Trophoblast cell (in vitro differentiated cells and primary cell): ENCODE measurements at regions not wholly inside any gene's neighbourhood (a gene's known extent, or its start where the extent isn't known, plus 50 kb on each side); places are given as distances from the start of the nearest gene placed in this dataset.

ENCODE experiments used
- DNase-seq, 2 donors: peaks; one replicate each; pipeline ENCODE4 v3.0.0-alpha.2; 2016
- H2AFZ ChIP-seq: 2 replicates; pipeline ENCODE4 v1.6.1; 2013; ENCODE audit warnings: low read length, moderate library complexity, mild to moderate bottlenecking; ENCODE audit not compliant: insufficient read depth, poor library complexity
- H2AK5ac ChIP-seq: 2 replicates; pipeline ENCODE4 v1.6.1; 2013; ENCODE audit warnings: mild to moderate bottlenecking, low read length
- H2BK120ac ChIP-seq: 2 replicates; pipeline ENCODE4 v1.6.1; 2013; ENCODE audit warnings: low read length, mild to moderate bottlenecking, moderate library complexity; ENCODE audit not compliant: insufficient read depth, poor library complexity
- H2BK12ac ChIP-seq: 2 replicates; pipeline ENCODE4 v1.6.1; 2013; ENCODE audit warnings: mild to moderate bottlenecking, low read length, moderate library complexity
- H2BK5ac ChIP-seq: 2 replicates; pipeline ENCODE4 v1.6.1; 2013; ENCODE audit warnings: low read length, low read depth, moderate library complexity, mild to moderate bottlenecking; ENCODE audit not compliant: poor library complexity
- H3K14ac ChIP-seq: 2 replicates; pipeline ENCODE4 v1.6.1; 2013; ENCODE audit warnings: mild to moderate bottlenecking, low read length
- H3K18ac ChIP-seq: 2 replicates; pipeline ENCODE4 v1.6.1; 2013; ENCODE audit warnings: mild to moderate bottlenecking, low read length
- H3K23ac ChIP-seq: 2 replicates; pipeline ENCODE4 v1.6.1; 2013; ENCODE audit warnings: low read length
- H3K27ac ChIP-seq: 2 replicates; pipeline ENCODE4 v1.5.1; 2013; ENCODE audit warnings: low read depth, mild to moderate bottlenecking, inconsistent platforms, low read length, moderate library complexity
- H3K27me3 ChIP-seq: 2 replicates; pipeline ENCODE4 v1.6.1; 2013; ENCODE audit warnings: inconsistent platforms, mild to moderate bottlenecking, low read length, moderate library complexity; ENCODE audit not compliant: insufficient read depth
- H3K36me3 ChIP-seq, 2 experiments: 1 replicate in 1 of 2; 2 replicates in 1 of 2; pipeline ENCODE4 v1.6.1; 2013; ENCODE audit warnings: low read length in 2 of 2, mild to moderate bottlenecking in 2 of 2, moderate library complexity in 1 of 2; ENCODE audit not compliant: insufficient read depth in 2 of 2, control insufficient read depth in 1 of 2
- H3K4ac ChIP-seq: 2 replicates; pipeline ENCODE4 v1.6.1; 2013; ENCODE audit warnings: low read depth, mild to moderate bottlenecking, low read length, moderate library complexity
- H3K4me1 ChIP-seq, 2 experiments: 1 replicate in 1 of 2; 2 replicates in 1 of 2; pipeline ENCODE4 v1.6.1; 2013; ENCODE audit warnings: low read length in 2 of 2, mild to moderate bottlenecking in 2 of 2, moderate library complexity in 1 of 2; ENCODE audit not compliant: insufficient read depth in 2 of 2, control insufficient read depth in 1 of 2
- H3K4me2 ChIP-seq: 2 replicates; pipeline ENCODE4 v1.6.1; 2013; ENCODE audit warnings: inconsistent platforms, mild to moderate bottlenecking, low read length, moderate library complexity
- H3K4me3 ChIP-seq: 2 replicates; pipeline ENCODE4 v1.5.1; 2013; ENCODE audit warnings: mild to moderate bottlenecking, low read depth, low read length, inconsistent platforms
- H3K79me1 ChIP-seq: one replicate; pipeline ENCODE4 v1.6.1; 2013; ENCODE audit warnings: low read length
- H3K79me2 ChIP-seq: 2 replicates; pipeline ENCODE4 v1.6.1; 2013; ENCODE audit warnings: low read length, mild to moderate bottlenecking; ENCODE audit not compliant: control insufficient read depth, insufficient read depth, poor library complexity
- H3K9ac ChIP-seq: 2 replicates; pipeline ENCODE4 v1.6.1; 2013; ENCODE audit warnings: mild to moderate bottlenecking, low read length
- H3K9me3 ChIP-seq: 2 replicates; pipeline ENCODE4 v1.6.1; 2013; ENCODE audit warnings: low read depth, mild to moderate bottlenecking, control low read depth, inconsistent platforms, low read length; ENCODE audit not compliant: insufficient read depth
- H4K12ac ChIP-seq: 2 replicates; pipeline ENCODE4 v1.6.1; 2013; ENCODE audit warnings: low read depth, mild to moderate bottlenecking, low read length, moderate library complexity
- H4K8ac ChIP-seq: 2 replicates; pipeline ENCODE4 v1.6.1; 2013; ENCODE audit warnings: low read depth, mild to moderate bottlenecking, low read length, moderate library complexity
- H4K91ac ChIP-seq: one replicate; pipeline ENCODE4 v1.6.1; 2013; ENCODE audit warnings: low read depth, mild to moderate bottlenecking, low read length, moderate library complexity
- WGBS: extraction: QIAGEN DNeasy Blood & Tissue Kit; methylation state at CpG from one replicate; pipeline ENCODE4 v1.1.7; 2013; ENCODE audit warnings: missing lambda C conversion rate; ENCODE audit not compliant: insufficient read length, insufficient coverage; ENCODE audit errors: extremely low coverage; 5-methylcytosine and 5-hydroxymethylcytosine counted together

DNA sequence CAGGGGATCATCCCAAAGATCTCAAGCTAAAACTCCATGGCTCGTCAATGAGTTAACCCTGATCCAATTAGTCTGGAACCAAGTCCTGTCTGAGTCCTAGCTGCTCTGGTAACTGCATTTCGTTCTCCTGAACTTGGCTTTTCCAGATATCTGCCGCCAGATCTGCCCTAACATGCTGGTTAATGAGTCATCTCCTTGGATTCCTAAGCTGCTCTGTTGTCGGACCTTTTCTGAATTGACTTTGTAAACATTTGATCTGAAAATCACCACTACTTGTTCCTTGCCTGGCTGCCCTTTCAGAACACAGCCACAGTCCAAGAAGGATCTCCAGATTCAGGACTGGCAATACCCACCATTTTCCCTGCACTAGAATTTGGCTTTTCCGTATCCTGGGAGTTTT, 473.0 kb downstream of the ZSWIM6 start:
- no peaks in the 10 kb centered on the region for H3K27me3 ChIP-seq
- H2AK5ac ChIP-seq: no peak overlapping the region
- no peaks in the 10 kb centered on the region for H3K36me3 ChIP-seq
- no peak overlapping the region for H3K27ac ChIP-seq
- DNase-seq: peak; percentile 77 to 89
- H3K4me2 ChIP-seq: peak overlapping the region; percentile 25
- H4K91ac ChIP-seq: no peak overlapping the region
- H2BK120ac ChIP-seq: no peak overlapping the region
- no peak overlapping the region for H3K4me3 ChIP-seq
- no peak overlapping the region for H3K14ac ChIP-seq
- H2AFZ ChIP-seq: no peak overlapping the region
- WGBS: no CpG with 5 or more reads among the region's 5 CpGs
- no peak overlapping the region for H3K18ac ChIP-seq
- no peak overlapping the region for H2BK5ac ChIP-seq
- no peak overlapping the region for H3K4ac ChIP-seq
- peak overlapping the region; percentile 5 for H2BK12ac ChIP-seq
- H3K9ac ChIP-seq: no peak overlapping the region
- no peak overlapping the region for H3K23ac ChIP-seq
- no peaks in the 10 kb centered on the region for H3K79me2 ChIP-seq
- H3K79me1 ChIP-seq: no peaks in the 10 kb centered on the region
- H3K4me1 ChIP-seq: peaks cover 6 to 9% of the 10 kb centered on the region in 2 experiments
- no peak overlapping the region for H4K12ac ChIP-seq
- H4K8ac ChIP-seq: no peak overlapping the region
- H3K9me3 ChIP-seq: no peaks in the 10 kb centered on the region

DNA sequence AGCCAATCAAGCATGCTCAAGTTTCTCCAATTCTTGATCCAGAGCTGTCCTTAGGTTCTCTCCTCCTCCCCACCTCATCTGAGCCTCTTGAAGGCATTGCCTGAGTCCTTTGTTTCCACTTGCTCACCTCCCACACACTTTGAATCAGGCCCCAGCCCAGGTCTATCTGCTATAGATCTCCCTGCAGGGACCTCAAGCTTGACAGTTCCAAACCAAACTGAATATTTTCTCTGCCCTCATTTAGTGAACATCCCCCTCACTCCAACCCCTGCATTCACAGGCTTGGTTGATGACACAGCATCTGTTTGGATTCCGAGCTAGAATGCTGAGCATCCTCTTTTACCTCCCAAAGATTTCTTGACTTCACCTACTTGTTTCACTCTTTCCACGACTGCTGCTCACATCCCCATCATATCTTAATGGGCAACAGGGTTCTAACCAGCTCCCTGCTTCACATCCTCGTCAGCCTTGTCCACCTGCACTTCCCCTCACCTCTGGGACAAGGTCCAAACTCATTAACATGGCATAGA, 474.5 kb downstream of the ZSWIM6 start:
- H3K79me1 ChIP-seq: no peaks in the 10 kb centered on the region
- no peak overlapping the region for H4K8ac ChIP-seq
- no peaks in the 10 kb centered on the region for H3K9me3 ChIP-seq
- H2AK5ac ChIP-seq: no peak overlapping the region
- no peak overlapping the region for H3K4ac ChIP-seq
- no peak overlapping the region for H2AFZ ChIP-seq
- H3K18ac ChIP-seq: no peak overlapping the region
- peaks cover 6 to 9% of the 10 kb centered on the region in 2 experiments for H3K4me1 ChIP-seq
- H3K9ac ChIP-seq: no peak overlapping the region
- no peak overlapping the region for H4K12ac ChIP-seq
- no peaks in the 10 kb centered on the region for H3K27me3 ChIP-seq
- no peak for DNase-seq
- no peak overlapping the region for H3K14ac ChIP-seq
- no peak overlapping the region for H3K23ac ChIP-seq
- no peak overlapping the region for H2BK120ac ChIP-seq
- H4K91ac ChIP-seq: no peak overlapping the region
- H2BK12ac ChIP-seq: no peak overlapping the region
- H3K36me3 ChIP-seq: no peaks in the 10 kb centered on the region
- H3K4me2 ChIP-seq: no peak overlapping the region
- WGBS: no CpG with 5 or more reads among the region's 3 CpGs
- no peaks in the 10 kb centered on the region for H3K79me2 ChIP-seq
- H3K4me3 ChIP-seq: no peak overlapping the region
- H2BK5ac ChIP-seq: no peak overlapping the region
- H3K27ac ChIP-seq: no peak overlapping the region

DNA sequence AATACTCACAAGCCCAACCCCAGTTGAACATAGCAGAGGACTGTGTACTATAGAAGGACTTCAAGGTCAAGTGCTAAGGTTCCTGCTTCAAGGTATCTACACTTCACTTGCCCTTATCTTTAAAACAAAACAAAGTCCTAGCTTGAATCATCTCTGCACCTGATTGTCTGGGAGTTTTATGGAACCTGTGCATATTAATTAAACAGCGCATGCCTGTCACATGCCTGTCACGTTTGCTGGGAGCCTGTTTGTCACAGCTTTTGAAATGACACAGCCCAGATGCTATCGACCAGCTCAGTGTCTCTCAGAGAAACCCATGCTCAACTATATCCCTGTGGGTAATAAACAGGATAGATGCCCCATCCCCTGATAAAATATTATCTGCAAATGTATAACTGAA, 476.0 kb downstream of the ZSWIM6 start:
- Histone ChIP-seq H2AK5ac (no peak overlapping the region), H4K8ac (no peak overlapping the region), H4K91ac (no peak overlapping the region), H4K12ac (no peak overlapping the region), H3K18ac (no peak overlapping the region), H3K79me2 (no peaks in the 10 kb centered on the region), H3K4me3 (no peak overlapping the region), H3K36me3 (no peaks in the 10 kb centered on the region), H3K9ac (no peak overlapping the region), H3K14ac (no peak overlapping the region), H2AFZ (no peak overlapping the region), H3K9me3 (no peaks in the 10 kb centered on the region), H3K27me3 (no peaks in the 10 kb centered on the region), H3K4me2 (no peak overlapping the region), H3K23ac (no peak overlapping the region), H3K79me1 (no peaks in the 10 kb centered on the region), H2BK5ac (no peak overlapping the region), H3K4me1 (peaks cover 6 to 9% of the 10 kb centered on the region in 2 experiments), H2BK120ac (no peak overlapping the region), H2BK12ac (no peak overlapping the region), H3K4ac (no peak overlapping the region), H3K27ac (no peak overlapping the region)
- no CpG with 5 or more reads among the region's 3 CpGs for WGBS
- no peak for DNase-seq

DNA sequence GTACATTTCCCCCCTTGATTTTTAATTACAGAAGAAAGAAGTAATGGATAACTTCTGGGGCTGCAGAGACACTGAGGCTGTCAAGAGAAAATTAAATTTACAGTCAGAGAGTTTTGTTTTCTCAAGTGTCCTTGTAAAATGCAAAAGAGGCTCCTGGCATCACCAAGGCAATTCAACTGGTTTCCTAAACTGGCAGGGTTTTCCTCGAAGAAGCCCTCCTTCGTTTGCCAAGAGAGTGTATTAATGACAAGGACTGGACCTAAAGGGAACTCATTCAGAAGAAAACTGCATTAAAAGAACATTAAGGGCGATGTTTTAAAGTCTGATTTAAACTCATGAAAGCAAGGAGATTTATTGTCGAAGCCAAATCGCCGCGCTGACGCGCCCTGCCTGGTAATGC, 476.9 kb downstream of the ZSWIM6 start:
- no peak overlapping the region for H2AFZ ChIP-seq
- no peak overlapping the region for H3K4ac ChIP-seq
- no peak overlapping the region for H3K23ac ChIP-seq
- no peaks in the 10 kb centered on the region for H3K27me3 ChIP-seq
- no peak overlapping the region for H3K9ac ChIP-seq
- H2BK12ac ChIP-seq: no peak overlapping the region
- no peak overlapping the region for H4K8ac ChIP-seq
- H3K27ac ChIP-seq: no peak overlapping the region
- no peaks in the 10 kb centered on the region for H3K79me2 ChIP-seq
- H4K12ac ChIP-seq: no peak overlapping the region
- H3K4me1 ChIP-seq: peaks cover 6 to 9% of the 10 kb centered on the region in 2 experiments
- no peak for DNase-seq
- no peak overlapping the region for H3K18ac ChIP-seq
- H3K4me3 ChIP-seq: no peak overlapping the region
- H3K9me3 ChIP-seq: no peaks in the 10 kb centered on the region
- no peaks in the 10 kb centered on the region for H3K79me1 ChIP-seq
- H3K36me3 ChIP-seq: no peaks in the 10 kb centered on the region
- H3K4me2 ChIP-seq: no peak overlapping the region
- no CpG with 5 or more reads among the region's 9 CpGs for WGBS
- no peak overlapping the region for H2BK120ac ChIP-seq
- H2BK5ac ChIP-seq: no peak overlapping the region
- H4K91ac ChIP-seq: no peak overlapping the region
- no peak overlapping the region for H3K14ac ChIP-seq
- H2AK5ac ChIP-seq: no peak overlapping the region
